ENCODE measurements at regions not wholly inside any gene's neighbourhood (a gene's known extent, or its start where the extent isn't known, plus 50 kb on each side); places are given as distances from the start of the nearest gene placed in this dataset.

DNA sequence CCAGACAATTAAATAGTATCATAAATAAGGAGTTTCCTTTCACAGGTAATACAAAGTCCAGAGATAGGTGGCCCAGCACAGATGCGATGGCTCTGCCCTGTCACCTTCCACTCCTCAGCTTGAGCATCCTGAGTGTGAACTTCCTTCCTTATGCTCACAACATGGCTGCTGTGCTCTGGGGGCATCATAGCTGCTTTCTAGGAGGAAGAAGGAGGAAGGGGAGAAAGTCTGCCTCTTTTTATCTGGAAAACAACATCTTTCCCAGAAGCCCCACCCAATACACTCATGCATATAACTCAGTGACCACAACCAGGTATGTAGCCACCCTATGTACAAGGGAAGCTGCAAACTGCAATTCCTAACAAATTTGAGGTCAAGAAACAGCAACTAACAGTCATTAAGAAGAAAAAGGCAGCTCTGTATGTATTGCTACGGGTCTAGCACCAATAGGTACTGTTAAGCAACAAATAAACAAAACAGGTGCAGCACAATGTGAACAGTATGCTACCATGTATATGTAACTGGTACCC, 201.2 kb upstream of the UBL3 start:
- H3K79me2 ChIP-seq (ENCODE audit: insufficient read depth, low read length) = no peaks in the 10 kb centered on the region
- peaks cover 8% of the 10 kb centered on the region; the same call in 1 of the 2 replicates for H3K4me1 ChIP-seq (ENCODE audit: insufficient read depth, low read length)
- H3K9ac ChIP-seq (ENCODE audit: low read depth, low read length) = no peak overlapping the region
- no peak overlapping the region for H2AFZ ChIP-seq (ENCODE audit: low read depth, low read length)
- H4K20me1 ChIP-seq (ENCODE audit: insufficient read depth, low read length) = no peaks in the 10 kb centered on the region
- H3K4me3 ChIP-seq (ENCODE audit: low read depth in 1 of 2, low read length in 2 of 2) = no peak overlapping the region
- no peaks in the 10 kb centered on the region for H3K9me3 ChIP-seq (ENCODE audit: insufficient read depth, low read length, severe bottlenecking)
- peaks cover 6% of the 10 kb centered on the region for H3K27me3 ChIP-seq (ENCODE audit: insufficient read depth, low read length, poor library complexity)
- no peak for TF ChIP-seq EZH2 (IDR thresholded peaks at IDR 0.05; ENCODE audit: borderline replicate concordance, low read depth, low read length, severe bottlenecking)
- TF ChIP-seq, protein P1, sequence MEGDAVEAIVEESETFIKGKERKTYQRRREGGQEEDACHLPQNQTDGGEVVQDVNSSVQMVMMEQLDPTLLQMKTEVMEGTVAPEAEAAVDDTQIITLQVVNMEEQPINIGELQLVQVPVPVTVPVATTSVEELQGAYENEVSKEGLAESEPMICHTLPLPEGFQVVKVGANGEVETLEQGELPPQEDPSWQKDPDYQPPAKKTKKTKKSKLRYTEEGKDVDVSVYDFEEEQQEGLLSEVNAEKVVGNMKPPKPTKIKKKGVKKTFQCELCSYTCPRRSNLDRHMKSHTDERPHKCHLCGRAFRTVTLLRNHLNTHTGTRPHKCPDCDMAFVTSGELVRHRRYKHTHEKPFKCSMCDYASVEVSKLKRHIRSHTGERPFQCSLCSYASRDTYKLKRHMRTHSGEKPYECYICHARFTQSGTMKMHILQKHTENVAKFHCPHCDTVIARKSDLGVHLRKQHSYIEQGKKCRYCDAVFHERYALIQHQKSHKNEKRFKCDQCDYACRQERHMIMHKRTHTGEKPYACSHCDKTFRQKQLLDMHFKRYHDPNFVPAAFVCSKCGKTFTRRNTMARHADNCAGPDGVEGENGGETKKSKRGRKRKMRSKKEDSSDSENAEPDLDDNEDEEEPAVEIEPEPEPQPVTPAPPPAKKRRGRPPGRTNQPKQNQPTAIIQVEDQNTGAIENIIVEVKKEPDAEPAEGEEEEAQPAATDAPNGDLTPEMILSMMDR (IDR thresholded peaks at IDR 0.05; ENCODE audit: borderline replicate concordance, extremely low read depth, low read length, poor library complexity, severe bottlenecking) = no peak
- ATAC-seq (ENCODE audit: insufficient read depth, low read depth) (no peak), DNase-seq (no peak)
- no peak overlapping the region for H3K27ac ChIP-seq (ENCODE audit: low read length)
- no peak overlapping the region for H3K4me2 ChIP-seq (ENCODE audit: insufficient read depth, low read length)
- H3K36me3 ChIP-seq (ENCODE audit: insufficient read depth, low read length) = no peaks in the 10 kb centered on the region

DNA sequence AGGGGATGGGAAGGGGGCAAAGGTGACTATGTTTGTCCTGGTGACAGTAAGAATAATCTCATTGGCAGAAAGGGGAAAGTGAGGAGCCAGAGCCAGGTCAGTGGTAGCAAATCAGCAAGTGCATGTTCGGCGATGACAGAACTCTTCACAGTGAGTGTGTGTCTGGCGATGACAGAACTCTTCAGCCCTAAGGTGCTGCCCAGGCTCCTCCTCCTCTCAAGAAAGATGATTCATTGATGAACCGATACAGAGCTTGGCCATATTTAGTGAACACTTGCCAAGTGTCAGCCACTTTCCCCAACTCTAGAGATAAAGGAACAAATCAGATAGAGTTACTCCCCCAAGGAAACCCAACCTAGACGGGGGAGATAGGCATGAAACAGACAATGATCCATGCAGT, 199.3 kb upstream of the UBL3 start:
- no peak overlapping the region for H2AFZ ChIP-seq (ENCODE audit: low read depth, low read length)
- no peaks in the 10 kb centered on the region for H4K20me1 ChIP-seq (ENCODE audit: insufficient read depth, low read length)
- no peak overlapping the region for H3K27ac ChIP-seq (ENCODE audit: low read length)
- H3K4me2 ChIP-seq (ENCODE audit: insufficient read depth, low read length) = no peak overlapping the region
- no peaks in the 10 kb centered on the region for H3K79me2 ChIP-seq (ENCODE audit: insufficient read depth, low read length)
- no peak overlapping the region for H3K9ac ChIP-seq (ENCODE audit: low read depth, low read length)
- TF ChIP-seq, protein P1 (IDR thresholded peaks at IDR 0.05; ENCODE audit: borderline replicate concordance, extremely low read depth, low read length, poor library complexity, severe bottlenecking) = no peak
- TF ChIP-seq EZH2 (IDR thresholded peaks at IDR 0.05; ENCODE audit: borderline replicate concordance, low read depth, low read length, severe bottlenecking) = no peak
- peaks cover 8% of the 10 kb centered on the region; the same call in 1 of the 2 replicates for H3K4me1 ChIP-seq (ENCODE audit: insufficient read depth, low read length)
- no peak overlapping the region for H3K4me3 ChIP-seq (ENCODE audit: low read depth in 1 of 2, low read length in 2 of 2)
- no peaks in the 10 kb centered on the region for H3K36me3 ChIP-seq (ENCODE audit: insufficient read depth, low read length)
- ATAC-seq (ENCODE audit: insufficient read depth, low read depth) = no peak
- no peak for DNase-seq
- no peaks in the 10 kb centered on the region for H3K9me3 ChIP-seq (ENCODE audit: insufficient read depth, low read length, severe bottlenecking)
- peaks cover 6% of the 10 kb centered on the region for H3K27me3 ChIP-seq (ENCODE audit: insufficient read depth, low read length, poor library complexity)

DNA sequence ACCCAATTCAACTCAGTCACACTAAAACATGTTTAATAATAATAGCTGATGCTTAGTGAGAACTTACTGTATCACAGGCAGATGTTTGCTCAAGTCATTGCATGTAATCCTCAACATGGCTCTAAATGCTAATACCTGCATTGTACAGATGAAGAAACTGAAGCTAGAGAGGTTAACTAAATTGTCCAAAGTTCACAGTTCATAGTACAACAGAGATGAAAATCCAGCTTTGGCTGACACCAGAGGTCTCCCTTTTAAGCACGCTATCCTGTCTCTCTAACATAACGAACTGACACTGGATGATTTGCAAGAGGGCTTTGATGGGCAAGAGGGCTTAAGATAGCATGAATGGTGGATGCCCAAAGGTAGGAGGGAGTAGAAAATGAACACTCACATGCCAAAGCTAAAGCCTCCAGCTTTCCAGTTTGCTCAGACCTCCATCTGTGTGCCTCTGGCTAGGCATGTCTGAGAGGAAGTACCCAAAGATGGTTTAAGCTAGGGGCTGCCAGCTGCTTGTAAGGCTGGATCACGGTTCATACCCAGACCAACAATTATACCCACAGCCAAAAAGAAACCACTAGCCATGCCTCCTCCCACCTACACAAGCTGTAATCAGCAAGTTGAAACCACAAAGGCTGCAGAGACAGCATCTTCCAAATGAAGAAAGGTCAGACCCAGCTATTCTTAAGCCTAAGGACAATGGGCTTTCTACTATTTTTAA, 196.9 kb upstream of the UBL3 start:
- Histone ChIP-seq H3K79me2 (ENCODE audit: insufficient read depth, low read length) (no peaks in the 10 kb centered on the region), H3K36me3 (ENCODE audit: insufficient read depth, low read length) (no peaks in the 10 kb centered on the region), H4K20me1 (ENCODE audit: insufficient read depth, low read length) (no peaks in the 10 kb centered on the region), H3K27me3 (ENCODE audit: insufficient read depth, low read length, poor library complexity) (no peaks in the 10 kb centered on the region), H3K27ac (ENCODE audit: low read length) (no peak overlapping the region), H2AFZ (ENCODE audit: low read depth, low read length) (no peak overlapping the region), H3K9ac (ENCODE audit: low read depth, low read length) (no peak overlapping the region), H3K9me3 (ENCODE audit: insufficient read depth, low read length, severe bottlenecking) (no peaks in the 10 kb centered on the region), H3K4me3 (ENCODE audit: low read depth in 1 of 2, low read length in 2 of 2) (no peak overlapping the region), H3K4me2 (ENCODE audit: insufficient read depth, low read length) (no peak overlapping the region), H3K4me1 (ENCODE audit: insufficient read depth, low read length) (peaks cover 8% of the 10 kb centered on the region; the same call in 1 of the 2 replicates)
- ATAC-seq (ENCODE audit: insufficient read depth, low read depth) (peak; percentile 95), DNase-seq (peak; percentile 48)
- TF ChIP-seq, protein P1 (IDR thresholded peaks at IDR 0.05; ENCODE audit: borderline replicate concordance, extremely low read depth, low read length, poor library complexity, severe bottlenecking) = no peak
